CD1c-positive myeloid dendritic cell (primary cell): ENCODE measurements at regions not wholly inside any gene's neighbourhood (a gene's known extent, or its start where the extent isn't known, plus 50 kb on each side); places are given as distances from the start of the nearest gene placed in this dataset.

Experiments used
- DNase-seq: peaks from one replicate; pipeline ENCODE4 v3.0.0-alpha.2; 2016; ENCODE audit errors: extremely low spot score

GRCh38 chr10:43972976-43973647 lies 324.4 kb upstream of the ZNF32 start:
- DNase-seq, result no peak

- no peak for DNase-seq
These were observed 323.3 kb upstream of the ZNF32 start for GRCh38 chr10:43971981-43972380.

GRCh38 chr10:43971306-43971705 lies 322.6 kb upstream of the ZNF32 start:
- DNase-seq, result no peak

- no peak for DNase-seq
These were observed 322.0 kb upstream of the ZNF32 start for GRCh38 chr10:43970717-43971116.

GRCh38 chr10:43970018-43970698 lies 321.5 kb upstream of the ZNF32 start:
- no peak for DNase-seq

- DNase-seq, result no peak
These were observed 320.8 kb upstream of the ZNF32 start for GRCh38 chr10:43969506-43969905.

- DNase-seq, result no peak
These were observed 320.3 kb upstream of the ZNF32 start for GRCh38 chr10:43968961-43969360.

- no peak for DNase-seq
These were observed 319.4 kb upstream of the ZNF32 start for GRCh38 chr10:43968076-43968475.

- no peak for DNase-seq
These were observed 317.9 kb upstream of the ZNF32 start for GRCh38 chr10:43966571-43966965.

- DNase-seq, result no peak
These were observed 317.4 kb upstream of the ZNF32 start for GRCh38 chr10:43965918-43966570.

- DNase-seq, result peak; percentile 14
These were observed 316.6 kb upstream of the ZNF32 start for GRCh38 chr10:43965033-43965917.

GRCh38 chr10:43964486-43964885 lies 315.8 kb upstream of the ZNF32 start:
- DNase-seq, result no peak

GRCh38 chr10:43963793-43964425 lies 315.2 kb upstream of the ZNF32 start:
- DNase-seq, result peak; percentile 25

GRCh38 chr10:43963379-43963778 lies 314.7 kb upstream of the ZNF32 start:
- no peak for DNase-seq

- no peak for DNase-seq
These were observed 313.9 kb upstream of the ZNF32 start for GRCh38 chr10:43962346-43963191.

- peak; percentile 52 for DNase-seq
These were observed 313.1 kb upstream of the ZNF32 start for GRCh38 chr10:43961523-43962345.

- no peak for DNase-seq
These were observed 312.3 kb upstream of the ZNF32 start for GRCh38 chr10:43960981-43961380.

GRCh38 chr10:43960477-43960876 lies 311.8 kb upstream of the ZNF32 start:
- no peak for DNase-seq

- no peak for DNase-seq
These were observed 311.4 kb upstream of the ZNF32 start for GRCh38 chr10:43960135-43960415.
